HG02870 (cell line): ENCODE measurements at regions not wholly inside any gene's neighbourhood (a gene's known extent, or its start where the extent isn't known, plus 50 kb on each side); places are given as distances from the start of the nearest gene placed in this dataset.
"Not testable (repeated sequence)": the region's sequence is repeated elsewhere in the genome, so short reads cannot be mapped to it uniquely, and the experiment has no call there.

ENCODE experiments used
- ATAC-seq: cut with Tn5 transposase; IDR thresholded peaks from one replicate; pipeline ENCODE4 v1.9.1; 2021; ENCODE audit warnings: mild to moderate bottlenecking, moderate library complexity; ENCODE audit not compliant: unreplicated experiment

DNA sequence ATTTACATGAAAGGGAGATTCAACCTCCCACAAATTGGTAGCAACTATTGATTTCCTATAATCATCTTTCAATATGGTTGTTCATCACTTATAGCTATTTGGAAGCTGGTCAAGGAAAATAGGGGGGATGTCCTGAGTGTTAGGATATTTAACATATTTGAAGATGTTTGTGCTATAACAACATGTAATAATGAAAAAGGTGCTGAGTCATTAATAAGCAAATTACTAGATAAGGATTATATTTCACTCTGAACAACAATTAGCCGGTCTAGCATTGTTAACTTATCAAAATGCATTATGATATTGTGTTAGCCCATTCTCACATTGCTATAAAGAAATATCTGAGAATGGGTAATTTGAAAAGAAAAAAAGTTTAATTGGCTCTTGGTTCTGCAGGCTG, 225.8 kb upstream of the ARPP21 start:
- no peak for ATAC-seq

DNA sequence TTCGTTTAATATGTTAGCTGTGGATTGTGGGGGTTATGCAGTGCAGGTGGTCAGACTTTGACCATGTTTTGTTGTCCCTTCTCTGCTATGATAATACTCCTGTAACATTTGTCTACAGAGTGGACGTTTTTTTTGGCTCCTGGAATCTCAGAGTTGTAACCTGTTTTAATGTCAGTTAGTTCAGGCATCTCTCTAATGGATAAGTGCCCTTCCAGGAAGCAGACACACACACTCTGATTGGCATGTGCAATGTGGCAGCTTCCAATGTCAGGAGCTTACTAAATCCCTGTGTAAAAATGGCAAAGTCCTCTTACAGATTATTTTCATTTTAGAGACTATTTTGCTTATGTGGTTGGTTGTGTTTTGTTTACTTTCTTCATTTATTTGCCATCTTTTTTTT, 222.2 kb upstream of the ARPP21 start:
- ATAC-seq: no peak

DNA sequence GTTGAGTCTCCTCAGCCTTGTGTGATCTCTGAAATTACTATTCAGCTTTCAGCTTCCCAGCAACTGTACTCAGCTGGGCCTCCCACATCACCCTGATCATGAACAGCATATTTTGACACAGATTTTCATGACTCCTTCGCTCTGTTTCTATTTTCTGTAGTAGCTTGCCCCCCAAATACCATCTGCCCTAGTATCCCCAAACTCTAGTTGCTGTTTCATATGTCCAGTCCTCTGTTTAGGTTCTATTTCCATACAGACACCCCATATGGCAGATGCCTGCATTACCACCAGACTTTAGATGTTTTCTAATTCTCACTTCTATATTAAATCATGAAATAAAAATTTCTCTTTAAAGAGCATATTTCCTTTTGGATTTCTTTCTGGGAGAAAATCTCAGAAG, 217.2 kb upstream of the ARPP21 start:
- no peak for ATAC-seq

DNA sequence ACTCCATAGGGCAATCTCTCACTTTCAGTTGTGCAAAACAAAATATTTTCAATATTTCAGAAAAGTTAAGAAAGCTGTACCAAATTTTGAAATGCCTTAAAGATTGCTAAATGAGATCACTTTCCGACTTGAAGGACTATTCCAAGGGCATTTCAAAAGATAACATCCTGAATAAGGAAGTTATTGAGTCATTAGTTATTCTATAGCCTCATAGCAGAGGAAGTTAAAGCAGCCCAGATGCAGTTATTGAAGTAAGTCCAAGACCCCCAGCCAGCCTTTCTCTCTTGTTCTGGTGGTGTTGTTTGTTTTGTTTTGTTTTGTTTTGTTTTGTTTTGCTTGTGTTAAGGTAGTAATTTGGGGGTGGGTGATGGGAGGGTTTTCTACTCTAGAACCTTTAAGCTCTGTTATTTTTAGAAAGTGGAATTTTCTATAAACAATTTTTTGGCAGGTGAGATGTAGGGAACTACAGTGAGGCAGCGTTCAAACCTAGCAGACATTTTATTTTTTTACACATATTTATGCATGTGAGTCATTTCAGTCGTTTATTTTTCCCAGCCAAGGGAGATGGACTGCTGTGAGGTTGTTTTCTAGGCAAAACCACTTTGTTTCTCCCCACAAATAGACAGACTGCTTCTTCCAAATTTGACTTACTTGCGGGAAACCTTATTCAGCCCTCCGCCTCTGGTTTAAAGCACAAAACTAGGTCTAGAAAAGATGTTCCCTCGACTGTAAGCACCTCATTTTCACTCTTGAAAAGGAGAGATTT, 216.3 kb upstream of the ARPP21 start:
- ATAC-seq: no peak

DNA sequence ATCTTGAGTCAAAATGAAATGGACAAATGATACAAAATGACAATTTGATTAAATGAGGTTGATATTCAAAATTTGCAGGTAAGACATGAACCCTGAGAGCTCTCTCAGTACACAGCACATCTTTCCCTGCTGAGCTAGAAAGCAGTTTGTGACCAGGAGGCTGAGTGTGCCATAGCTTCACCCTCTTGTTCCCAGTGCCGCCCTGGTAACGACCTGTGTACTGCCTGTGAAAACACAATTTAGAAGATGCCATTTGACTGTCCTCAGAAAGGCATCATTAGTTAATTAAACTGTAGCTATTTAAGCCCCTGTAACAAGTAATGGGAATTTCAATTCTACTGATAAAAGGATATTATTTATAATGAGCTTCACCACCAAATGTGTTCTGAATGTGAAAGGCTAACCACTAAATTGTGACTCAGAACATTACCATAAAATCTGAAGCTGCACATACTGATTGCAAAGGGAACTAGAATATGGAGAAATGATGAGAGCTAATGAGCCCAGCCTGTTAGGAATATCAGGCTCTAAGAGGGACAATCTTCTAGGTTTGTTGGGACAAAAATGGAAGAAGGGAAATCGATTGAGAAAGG, 212.9 kb upstream of the ARPP21 start:
- no peak for ATAC-seq

DNA sequence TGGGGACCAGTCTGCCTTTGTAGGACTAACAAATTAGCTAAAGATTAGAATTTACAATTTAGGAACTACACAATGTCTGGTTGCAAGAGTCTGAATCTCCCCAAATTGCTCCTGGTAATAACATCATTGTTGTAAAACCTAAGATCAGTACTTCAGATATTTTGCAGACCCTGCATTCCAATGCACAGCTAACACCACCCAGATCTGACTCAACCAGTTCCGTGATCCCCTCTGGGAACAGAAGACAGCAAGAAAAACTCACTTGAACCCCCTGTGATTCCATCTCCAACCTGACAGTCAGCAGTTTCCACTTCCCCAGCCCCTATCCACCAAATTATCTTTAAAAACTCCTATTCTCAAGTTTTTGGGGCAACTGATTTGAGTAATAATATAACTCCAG, 201.9 kb upstream of the ARPP21 start:
- ATAC-seq: no peak

DNA sequence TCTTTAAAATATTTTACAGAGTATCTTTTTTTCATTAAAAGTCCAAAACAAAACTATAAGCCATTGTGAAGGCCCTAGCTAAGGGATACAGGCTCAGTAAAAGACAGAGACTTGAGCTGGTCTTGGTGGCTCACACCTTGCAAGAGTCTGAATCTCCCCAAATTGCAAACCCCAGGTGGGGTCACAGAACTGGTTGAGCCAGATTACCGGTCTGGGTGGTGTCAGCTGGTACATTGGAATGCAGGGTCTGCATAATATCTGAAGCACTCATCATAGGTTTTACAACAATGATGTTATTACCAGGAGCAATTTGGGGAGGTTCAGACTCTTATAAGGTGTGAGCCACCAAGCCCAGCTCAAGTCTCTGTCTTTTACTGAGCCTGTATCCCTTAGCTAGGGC, 201.2 kb upstream of the ARPP21 start:
- ATAC-seq: no peak

DNA sequence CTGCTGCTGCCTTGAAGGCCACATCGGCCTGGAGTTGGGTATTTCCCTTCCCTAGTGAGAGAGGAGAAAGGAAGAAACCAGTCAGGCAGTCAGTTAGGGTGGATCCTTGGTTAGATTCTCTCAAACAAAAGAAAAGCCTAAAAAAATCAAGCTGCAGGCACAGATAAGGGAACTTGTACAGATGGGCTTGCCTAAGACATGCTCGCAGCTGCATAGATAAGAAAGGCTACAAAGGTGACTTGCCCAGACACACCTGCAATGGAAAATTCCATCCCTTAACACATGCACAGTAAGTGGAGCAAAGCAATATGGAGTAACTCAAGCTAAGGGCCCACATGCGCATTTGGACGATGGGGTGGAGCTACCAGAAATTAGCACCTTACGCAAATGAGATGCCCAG, 199.7 kb upstream of the ARPP21 start:
- no peak for ATAC-seq

DNA sequence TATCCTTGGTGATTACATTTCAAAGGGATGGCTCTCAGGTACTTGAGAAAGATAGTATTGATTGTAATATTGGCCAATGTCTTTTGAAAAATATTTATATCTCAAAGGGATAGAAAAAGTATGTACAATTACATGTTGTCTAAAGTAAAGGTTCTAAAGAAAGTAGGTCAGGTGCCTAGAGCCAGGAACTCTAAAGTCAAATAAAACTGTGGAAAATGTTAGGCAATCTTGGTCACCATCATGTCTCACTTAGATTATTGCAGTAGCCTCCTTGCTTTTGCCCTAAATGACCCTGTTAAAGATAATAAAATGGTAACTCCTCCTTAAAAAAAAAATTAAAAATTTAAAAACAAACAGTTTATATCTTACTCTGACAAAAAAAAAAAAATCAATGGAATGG, 198.5 kb upstream of the ARPP21 start:
- ATAC-seq: no peak

DNA sequence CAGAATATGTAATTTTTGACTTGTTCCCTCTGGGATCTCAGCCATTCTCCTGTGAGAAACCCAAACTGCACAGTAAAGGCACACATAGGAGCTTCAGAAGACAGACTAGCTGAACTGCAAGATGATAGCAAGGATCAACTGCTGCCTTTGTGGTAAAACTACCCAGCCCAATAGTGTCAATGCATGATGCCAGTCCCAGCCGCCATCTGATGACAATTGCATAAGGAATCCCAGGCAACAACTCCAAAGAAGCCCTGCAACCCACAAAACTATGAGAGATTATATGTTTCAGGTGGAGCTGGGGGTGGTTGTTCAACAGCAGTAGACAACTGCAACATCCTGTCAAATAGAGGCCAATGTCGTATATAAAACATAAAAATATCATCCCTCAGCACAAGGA, 192.4 kb upstream of the ARPP21 start:
- ATAC-seq: no peak

DNA sequence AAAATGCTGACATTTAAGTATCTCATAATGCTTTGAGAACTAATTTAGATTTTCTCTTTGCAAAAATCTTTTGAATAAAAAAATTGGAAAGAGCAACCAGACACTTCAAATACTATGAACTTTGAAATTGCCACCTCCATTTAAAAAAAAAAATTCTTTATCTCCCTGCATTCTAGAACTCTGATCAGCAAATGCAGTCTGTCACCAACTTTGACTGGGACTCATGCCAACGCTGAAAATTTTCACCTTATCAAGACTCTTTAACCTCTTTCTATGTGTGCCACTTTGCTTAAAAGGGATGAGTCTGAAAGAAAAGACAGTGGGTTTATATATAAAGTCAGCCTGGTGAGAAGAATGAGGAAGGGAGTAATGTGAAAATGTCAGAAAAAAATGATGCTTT, 191.2 kb upstream of the ARPP21 start:
- no peak for ATAC-seq

DNA sequence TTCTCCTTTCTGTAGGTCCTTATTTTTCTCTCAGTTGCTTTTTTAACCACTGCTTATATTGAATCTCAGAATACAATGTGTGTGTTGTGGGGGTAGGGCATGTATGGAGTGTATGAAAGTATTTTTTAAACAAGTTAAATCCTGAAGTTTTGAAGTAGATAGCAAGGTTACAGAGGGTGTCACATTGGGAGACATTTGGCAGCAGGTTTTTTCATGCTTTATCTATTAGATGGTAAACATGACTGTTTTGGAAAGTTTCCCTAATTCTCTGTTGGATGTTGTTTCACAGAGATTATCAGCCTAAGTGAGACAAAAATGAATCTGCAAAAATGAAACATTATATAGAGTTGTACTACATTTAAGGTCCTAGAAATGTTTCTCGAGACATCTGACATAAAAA, 190.6 kb upstream of the ARPP21 start:
- no peak for ATAC-seq

DNA sequence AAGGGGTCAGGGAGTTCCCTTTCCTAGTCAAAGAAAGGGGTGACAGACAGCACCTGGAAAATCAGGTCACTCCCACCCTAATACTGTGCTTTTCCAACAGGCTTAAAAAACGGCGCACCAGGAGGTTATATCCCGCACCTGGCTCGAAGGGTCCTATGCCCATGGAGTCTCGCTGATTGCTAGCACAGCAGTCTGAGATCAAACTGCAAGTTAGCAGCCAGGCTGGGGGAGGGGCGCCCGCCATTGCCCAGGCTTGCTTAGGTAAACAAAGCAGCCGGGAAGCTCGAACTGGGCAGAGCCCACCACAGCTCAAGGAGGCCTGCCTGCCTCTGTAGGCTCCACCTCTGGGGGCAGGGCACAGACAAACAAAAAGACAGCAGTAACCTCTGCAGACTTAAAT, 184.5 kb upstream of the ARPP21 start:
- not testable (repeated sequence) for ATAC-seq

DNA sequence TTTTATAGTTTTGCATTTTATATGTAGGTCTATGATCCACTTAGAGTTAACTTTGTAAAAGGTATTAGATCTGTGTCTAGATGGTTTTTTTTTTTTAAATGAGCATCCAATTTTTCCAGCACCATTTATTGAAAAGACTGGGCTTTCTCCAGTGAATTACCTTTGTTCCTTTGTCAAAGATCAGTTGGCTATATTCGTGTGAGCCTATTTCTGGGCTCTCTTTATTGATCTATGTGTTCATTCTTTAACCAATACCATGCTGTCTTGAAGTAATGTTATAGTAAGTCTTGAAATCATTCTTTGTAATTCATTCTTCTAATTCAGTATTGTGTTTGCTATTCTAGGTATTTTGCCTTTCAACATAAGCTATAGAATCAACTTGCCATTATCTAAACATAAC, 165.4 kb upstream of the ARPP21 start:
- no peak for ATAC-seq

DNA sequence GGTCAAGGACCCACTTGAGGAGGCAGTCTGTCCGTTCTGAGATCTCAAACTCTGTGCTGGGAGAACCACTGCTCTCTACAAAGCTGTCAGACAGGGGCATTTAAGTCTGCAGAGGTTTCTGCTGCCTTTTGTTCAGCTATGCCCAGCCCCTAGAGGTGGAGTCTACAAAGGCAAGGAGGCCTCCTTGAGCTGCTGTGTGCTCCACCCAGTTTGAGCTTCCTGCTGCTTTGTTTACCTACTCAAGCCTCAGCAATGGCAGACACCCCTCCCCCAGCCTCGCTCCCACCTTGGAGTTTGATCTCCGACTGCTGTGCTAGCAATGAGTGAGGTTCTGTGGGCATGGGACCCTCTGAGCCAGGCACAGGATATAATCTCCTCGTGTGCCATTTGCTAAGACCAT, 156.8 kb upstream of the ARPP21 start:
- not testable (repeated sequence) for ATAC-seq

DNA sequence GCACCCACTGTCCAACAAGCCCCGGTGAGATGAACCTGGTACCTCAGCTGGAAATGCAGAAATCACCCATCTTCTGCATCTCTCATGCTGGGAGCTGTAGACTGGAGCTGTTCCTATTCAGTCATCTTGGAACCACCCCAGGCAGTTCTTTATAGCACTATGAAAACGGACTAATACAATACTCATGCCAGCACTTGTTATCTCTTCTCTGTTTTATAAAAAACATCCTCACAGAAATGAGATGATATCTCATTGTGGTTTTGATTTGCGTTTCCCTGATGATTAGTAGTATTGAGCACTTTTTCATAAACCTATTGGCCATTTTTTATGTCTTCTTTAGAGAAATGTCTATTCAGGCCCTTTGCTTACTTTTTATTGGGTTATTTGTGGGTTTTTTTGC, 156.2 kb upstream of the ARPP21 start:
- no peak for ATAC-seq

DNA sequence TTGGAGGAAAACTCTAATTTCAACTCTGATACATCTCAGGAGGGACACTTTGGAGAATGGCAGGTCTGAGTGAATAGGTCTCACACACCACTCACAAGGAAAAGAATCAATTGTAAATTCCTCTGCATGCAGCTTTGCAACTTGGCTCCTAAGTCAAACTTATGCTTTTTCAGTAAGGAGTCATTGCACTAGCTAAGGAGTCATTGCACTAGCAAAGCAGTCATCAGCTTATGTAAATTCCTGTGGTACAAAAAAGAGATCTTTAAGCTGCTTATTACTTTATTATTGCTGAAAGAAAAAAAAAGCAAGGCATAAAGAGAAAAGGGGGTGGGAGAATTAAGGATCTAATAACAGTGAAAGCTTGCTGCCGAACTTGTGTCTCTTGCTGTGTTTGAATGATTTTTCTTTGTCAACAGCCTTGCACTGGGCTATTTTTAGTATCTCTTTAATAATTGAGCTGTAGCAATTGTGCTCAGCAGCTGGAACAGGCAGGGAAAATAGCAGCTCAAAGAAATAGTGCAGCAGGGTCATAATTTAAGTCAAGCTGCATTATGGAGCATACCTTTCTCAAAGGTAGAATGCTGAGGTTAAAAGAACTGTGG, 154.3 kb upstream of the ARPP21 start:
- no peak for ATAC-seq

DNA sequence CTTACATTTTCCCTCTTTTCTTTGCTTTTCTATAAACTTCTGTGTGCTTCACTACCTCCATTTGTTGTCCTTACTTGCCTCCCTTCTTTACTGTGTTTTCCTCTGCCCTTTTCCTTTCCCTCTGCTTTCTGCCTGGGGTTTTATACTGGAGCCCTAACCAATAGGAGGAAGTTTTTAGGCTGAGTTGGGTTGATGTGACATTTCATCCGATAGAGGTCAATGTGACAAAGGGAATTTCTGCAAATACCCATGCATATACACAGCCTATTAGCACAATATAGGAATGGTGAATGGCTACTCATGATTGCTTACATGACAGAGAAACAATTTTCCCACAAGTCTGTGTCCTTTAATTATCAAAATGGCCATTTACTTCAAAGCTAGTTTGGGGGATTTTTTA, 153.0 kb upstream of the ARPP21 start:
- no peak for ATAC-seq

DNA sequence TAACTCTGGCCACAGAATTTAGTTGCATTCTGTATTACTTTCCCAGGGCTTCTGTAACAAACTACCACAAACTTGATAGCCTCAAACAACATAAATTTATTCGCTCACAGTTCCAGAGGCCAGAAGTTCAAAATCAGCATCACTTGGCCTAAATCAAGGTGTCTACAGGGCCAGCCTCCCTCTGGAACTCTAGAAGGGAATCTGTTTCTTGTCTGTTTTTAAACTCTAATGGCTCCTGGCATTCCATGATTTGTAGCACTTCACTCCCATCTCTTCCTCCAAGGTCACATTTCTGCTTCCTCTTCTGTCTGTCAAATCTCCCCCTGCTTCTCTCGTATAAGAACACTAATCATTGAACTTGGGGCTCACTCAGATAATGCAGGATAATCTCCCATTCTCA, 151.9 kb upstream of the ARPP21 start:
- no peak for ATAC-seq

DNA sequence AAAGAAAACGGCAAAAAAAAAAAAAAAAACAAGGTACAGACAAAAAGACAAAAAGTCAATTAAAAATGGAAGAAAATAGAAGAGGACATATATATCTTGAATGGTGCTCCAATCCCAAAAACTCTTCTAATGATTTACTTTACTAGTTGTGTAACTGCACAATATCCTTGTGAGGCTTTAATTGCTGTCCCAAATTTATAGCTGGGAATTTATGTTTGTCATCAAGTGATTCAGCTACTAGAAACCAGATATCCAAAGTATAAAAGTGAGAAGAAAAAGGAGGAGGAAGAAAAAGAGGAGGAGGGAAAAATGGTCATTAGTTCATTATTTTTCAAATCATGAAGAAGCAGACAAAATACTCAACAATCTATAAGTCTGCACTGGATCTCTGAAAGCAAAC, 150.8 kb upstream of the ARPP21 start:
- ATAC-seq: no peak

DNA sequence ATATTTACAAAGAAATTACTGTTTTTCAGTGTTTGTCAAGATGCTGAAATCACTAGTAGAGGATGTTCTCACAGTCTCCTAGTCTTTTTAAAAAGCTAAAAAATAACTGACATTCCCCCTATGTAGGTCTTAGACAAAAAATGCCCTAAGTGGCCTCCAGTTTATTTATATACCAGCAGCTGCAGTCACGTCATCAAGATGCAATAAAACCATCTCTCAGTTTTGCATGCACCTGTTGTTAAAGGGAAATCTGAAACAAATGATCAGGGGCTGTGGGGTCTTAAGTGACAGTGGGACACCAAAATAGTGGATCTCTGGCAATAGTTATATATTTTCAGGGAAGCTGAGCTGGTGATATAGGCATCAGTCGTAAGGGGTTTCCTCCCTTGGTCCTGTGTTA, 146.5 kb upstream of the ARPP21 start:
- ATAC-seq: no peak

DNA sequence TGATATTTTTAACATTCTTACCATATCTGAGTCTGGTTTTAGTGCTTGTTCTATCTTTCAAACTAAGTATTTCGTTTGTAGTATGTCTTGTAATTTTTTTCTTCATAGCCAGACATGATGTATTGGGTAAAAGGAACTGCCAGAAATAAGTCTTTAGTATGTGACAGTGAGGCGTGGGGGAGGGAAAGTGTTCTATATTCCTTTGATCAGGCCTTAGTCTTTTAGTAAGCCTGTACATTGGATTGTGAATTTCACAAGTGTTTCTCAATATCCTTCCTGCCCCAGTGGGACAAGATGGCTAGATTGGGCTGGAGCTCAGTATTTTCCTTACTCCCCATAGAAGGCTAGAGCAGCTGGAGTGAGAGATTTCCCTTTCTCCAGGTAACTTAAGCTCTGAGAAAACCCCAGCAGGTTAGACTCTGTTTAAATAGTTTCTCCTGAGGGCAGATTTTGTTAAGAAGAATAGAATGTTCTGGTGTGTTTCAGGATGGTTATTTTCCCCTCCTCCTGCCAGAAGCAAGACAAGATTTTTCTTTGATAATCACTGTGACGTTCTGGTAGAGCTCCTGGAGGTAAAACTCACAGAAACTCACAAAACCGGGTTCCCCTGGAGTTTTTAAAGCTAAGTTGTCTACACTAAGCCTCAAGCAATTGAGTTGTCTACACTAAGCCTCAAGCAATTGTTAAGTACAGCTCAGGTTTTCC, 140.7 kb upstream of the ARPP21 start:
- ATAC-seq: no peak
